GM18519 (cell line): ENCODE measurements at regions not wholly inside any gene's neighbourhood (a gene's known extent, or its start where the extent isn't known, plus 50 kb on each side); places are given as distances from the start of the nearest gene placed in this dataset.
A peak's percentile ranks its signal among the peaks of the same experiment; 100 is the strongest.

Source experiments
- ATAC-seq: cut with Tn5 transposase; IDR thresholded peaks from one replicate; pipeline ENCODE4 v1.9.1; 2021; ENCODE audit warnings: mild to moderate bottlenecking, moderate library complexity; ENCODE audit not compliant: unreplicated experiment, low FRiP score

- ATAC-seq = no peak
Measured at GRCh38 chr3:31240466-31240865, 292.3 kb upstream of the STT3B start.

GRCh38 chr3:31240874-31241273, 291.9 kb upstream of the STT3B start:
- no peak for ATAC-seq

- no peak for ATAC-seq
Measured at GRCh38 chr3:31241533-31241932, 291.2 kb upstream of the STT3B start.

GRCh38 chr3:31242026-31242960, 290.4 kb upstream of the STT3B start:
- peak; percentile 76 for ATAC-seq

GRCh38 chr3:31244929-31245817, 287.6 kb upstream of the STT3B start:
- ATAC-seq = no peak

DNA sequence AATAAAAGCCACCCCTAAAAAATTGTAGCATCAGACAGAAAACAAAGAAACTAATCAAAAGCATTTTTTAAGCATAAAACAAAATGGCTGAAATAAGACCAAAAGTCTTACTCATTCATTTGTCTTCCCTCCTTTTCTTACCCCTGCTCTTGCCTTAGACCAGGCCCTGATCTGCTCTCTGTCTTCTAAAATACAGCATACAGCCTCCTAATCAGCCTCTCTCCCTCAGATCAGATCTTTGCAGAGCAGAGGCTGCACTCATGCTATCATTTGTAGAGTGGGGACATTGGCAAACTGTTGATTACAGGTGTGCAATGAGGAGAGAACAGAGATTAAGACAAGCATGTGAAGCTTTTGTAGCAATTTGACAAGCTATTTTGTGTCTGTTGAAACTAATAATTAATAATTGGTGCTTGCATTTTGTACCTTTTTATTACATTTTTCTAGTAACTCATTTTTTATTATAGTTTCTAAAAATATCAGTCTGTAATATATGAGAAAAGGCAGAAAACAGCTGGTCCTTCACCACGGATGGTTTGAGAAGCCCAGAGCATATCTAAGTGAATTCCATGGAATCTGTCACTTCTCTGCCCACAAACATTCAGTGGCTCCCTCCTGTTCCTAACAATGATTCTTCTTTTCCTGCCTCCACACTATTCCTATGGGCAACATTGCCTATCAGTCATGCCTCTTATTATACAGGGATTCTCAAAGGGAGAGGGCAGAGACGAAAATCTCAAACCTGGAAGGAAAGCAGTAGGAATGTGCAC, 286.2 kb upstream of the STT3B start:
- no peak for ATAC-seq

GRCh38 chr3:31247063-31247447, 285.7 kb upstream of the STT3B start:
- no peak for ATAC-seq

GRCh38 chr3:31247850-31248562, 284.7 kb upstream of the STT3B start:
- peak; percentile 34 for ATAC-seq

GRCh38 chr3:31248563-31248992, 284.1 kb upstream of the STT3B start:
- ATAC-seq = no peak

DNA sequence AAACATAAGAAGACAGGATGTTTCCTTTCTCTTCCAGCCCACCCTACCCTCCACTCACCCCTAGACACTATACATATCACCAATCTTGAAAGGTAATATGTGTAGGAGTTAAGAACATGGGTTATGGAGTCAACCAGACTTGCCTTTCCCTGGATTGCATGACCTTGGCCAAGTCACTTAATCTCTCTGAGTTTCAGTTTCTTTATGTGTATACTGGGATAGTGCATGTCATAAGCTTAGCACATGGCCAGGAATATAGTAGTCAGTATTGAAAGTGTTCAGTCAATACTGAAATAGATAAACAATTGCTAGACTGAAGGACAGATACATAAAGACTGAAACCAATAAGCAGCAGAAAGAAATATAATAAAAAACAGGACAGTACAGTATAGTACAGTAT, 283.2 kb upstream of the STT3B start:
- ATAC-seq = no peak

DNA sequence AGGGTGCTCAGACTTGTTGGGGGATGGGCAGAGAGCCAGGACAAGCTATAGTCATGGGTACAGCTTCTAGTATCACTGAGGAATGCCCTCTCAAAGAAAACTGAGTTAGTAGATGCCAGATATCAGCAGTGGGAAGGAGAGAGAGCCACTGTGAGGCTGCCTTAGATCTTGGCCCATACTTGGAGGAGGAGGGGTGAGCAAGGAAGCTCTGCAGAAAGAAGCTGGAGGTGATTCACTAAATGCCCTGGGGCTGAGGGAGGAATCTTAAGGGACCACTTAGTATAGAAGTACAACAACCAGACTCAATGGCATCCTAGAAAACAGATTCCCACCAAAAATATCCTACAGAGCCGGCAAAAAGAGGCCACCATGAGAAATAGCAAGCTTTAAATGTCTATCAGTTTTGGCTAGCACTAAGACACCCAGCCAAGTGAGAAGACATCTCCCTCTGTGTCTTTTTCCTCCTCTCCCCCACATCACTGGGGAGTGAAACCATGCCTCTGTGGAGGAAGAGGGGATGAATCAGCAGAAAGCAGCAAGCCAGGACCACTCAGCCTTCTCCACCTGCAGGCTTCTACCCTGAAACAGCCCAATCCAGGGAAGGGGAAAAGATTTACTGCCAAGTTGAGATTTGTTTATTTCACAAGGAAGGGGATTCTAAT, 282.5 kb upstream of the STT3B start:
- ATAC-seq = no peak

DNA sequence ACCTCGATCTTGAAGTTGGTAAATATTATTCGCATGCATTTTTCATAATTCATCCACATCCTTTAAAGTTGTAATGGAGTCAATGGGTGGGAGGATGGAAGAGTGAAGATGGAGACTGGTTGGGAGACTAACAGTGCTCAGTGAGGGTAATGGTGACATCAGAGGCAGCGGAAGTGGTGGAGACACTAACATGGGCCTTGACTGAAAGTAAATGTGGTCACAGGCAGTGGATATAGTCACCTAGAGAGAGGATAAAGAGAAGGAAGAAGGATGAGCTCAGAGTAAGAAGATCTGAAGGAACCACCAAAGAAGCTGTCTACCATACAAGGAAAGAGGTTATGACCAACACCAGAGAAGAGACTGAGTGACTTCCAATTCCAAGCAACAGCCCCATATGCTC, 281.6 kb upstream of the STT3B start:
- no peak for ATAC-seq

DNA sequence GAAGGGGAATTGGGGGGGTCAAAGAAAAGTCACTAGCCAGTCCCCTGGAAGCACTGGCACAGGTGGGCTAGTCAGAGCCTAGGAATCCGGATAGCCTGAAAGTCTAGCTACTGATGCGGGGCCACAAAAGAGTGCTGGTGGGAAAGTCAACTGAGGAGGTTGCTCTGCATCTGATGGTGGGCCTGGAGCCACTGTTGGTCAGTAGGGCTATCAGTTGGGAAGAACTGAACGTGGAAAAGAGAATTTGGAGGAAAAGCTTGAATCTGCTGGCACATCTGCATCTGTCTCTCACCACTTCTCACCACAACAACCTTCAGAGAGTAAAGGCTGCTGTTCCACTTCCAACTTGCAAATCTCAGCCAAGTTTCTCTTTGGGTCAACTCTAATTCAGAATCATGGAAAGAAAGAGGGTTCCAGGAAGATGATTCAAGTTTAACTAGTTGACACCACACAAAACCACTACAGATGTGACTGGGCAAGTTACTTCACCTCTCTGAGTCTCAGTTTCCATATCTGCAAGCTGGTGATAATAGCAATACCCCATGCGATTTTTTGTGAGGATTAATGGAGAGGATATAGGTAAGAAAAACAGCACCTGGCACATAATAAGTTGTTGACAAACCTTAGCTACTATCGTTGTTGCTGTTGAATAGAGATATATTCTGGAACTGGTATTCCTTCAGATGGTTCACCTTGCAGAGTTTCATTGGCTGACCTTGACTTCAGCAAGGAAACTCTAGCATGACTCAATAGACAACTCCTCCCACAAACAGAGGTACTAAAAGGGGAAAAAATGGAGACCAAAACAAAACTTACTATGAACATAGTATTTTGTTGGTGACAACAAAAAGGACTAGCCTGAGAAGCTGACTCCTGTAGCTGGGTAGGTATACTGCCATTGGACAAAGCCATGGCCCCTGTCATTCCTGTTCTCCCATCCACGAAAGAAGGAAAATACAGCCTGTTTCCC, 280.2 kb upstream of the STT3B start:
- ATAC-seq = no peak

DNA sequence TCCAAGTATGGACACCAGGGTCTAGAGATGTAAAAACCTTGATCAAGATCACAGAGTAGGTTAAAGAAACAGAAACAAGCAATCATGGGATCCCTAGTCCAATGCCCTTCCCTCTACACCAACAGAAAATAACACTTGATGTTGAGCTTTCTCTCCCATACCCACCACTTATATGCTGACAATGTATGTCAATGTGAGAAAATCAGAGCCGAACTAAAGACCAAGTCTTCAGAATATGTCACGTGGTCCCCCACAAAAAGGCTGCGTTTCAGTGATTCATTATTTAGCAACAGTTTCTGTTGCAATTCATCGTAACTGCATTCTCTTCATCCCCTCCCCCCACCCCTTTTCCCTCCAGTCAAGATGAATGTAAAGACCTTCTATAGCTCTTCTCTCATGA, 278.9 kb upstream of the STT3B start:
- ATAC-seq = no peak

GRCh38 chr3:31254483-31254882, 278.2 kb upstream of the STT3B start:
- no peak for ATAC-seq

- ATAC-seq = no peak
Measured at GRCh38 chr3:31255007-31255581, 277.6 kb upstream of the STT3B start.

DNA sequence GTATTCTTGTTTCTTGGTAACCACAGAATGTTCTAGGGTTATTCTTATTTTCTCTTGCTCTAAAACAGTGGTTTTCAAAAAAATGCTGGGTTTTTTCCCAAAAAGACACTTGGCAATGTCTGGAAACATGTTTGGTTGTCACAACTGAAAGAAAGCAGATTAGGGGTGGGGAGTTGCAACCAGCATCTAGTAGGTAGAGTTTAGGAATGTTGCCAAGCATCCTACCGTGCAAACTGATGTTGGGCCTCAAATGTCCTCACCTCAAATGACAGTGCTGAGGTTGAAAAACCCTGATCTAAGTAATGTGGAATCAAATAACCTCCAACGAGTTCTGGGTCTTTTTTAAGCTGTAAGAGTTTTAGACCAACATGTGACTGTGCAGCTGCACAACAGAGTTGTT, 270.5 kb upstream of the STT3B start:
- no peak for ATAC-seq

GRCh38 chr3:31263897-31264296, 268.8 kb upstream of the STT3B start:
- no peak for ATAC-seq
